ENCODE measurements at regions not wholly inside any gene's neighbourhood (a gene's known extent, or its start where the extent isn't known, plus 50 kb on each side); places are given as distances from the start of the nearest gene placed in this dataset.

DNA sequence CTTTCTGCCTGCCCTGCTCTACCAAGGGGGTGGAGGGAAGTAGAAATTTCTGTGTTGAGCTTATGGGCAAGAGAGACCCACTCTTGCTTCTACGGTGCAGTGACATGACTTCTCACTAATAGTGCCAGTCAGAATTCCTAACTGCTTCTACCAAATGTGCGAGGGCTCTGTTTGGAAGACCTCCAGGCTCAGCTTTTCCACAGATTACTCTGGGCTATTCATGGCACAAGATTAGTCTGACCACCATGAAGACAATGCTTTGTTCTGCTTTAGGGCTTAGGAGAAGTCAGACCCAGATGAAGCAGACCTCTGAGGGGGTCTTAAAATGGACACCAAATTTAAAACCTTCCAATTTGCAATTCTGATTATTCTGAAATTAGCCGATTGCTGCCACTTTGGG is 195.9 kb upstream of the TBC1D5 start:
- DNase-seq (ENCODE audit: low read depth): no peak
- TF ChIP-seq, protein P1, sequence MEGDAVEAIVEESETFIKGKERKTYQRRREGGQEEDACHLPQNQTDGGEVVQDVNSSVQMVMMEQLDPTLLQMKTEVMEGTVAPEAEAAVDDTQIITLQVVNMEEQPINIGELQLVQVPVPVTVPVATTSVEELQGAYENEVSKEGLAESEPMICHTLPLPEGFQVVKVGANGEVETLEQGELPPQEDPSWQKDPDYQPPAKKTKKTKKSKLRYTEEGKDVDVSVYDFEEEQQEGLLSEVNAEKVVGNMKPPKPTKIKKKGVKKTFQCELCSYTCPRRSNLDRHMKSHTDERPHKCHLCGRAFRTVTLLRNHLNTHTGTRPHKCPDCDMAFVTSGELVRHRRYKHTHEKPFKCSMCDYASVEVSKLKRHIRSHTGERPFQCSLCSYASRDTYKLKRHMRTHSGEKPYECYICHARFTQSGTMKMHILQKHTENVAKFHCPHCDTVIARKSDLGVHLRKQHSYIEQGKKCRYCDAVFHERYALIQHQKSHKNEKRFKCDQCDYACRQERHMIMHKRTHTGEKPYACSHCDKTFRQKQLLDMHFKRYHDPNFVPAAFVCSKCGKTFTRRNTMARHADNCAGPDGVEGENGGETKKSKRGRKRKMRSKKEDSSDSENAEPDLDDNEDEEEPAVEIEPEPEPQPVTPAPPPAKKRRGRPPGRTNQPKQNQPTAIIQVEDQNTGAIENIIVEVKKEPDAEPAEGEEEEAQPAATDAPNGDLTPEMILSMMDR (IDR thresholded peaks at IDR 0.05; ENCODE audit: insufficient read depth, low read length): no peak
- no peak overlapping the region for H3K4me3 ChIP-seq (ENCODE audit: low read depth, low read length)

DNA sequence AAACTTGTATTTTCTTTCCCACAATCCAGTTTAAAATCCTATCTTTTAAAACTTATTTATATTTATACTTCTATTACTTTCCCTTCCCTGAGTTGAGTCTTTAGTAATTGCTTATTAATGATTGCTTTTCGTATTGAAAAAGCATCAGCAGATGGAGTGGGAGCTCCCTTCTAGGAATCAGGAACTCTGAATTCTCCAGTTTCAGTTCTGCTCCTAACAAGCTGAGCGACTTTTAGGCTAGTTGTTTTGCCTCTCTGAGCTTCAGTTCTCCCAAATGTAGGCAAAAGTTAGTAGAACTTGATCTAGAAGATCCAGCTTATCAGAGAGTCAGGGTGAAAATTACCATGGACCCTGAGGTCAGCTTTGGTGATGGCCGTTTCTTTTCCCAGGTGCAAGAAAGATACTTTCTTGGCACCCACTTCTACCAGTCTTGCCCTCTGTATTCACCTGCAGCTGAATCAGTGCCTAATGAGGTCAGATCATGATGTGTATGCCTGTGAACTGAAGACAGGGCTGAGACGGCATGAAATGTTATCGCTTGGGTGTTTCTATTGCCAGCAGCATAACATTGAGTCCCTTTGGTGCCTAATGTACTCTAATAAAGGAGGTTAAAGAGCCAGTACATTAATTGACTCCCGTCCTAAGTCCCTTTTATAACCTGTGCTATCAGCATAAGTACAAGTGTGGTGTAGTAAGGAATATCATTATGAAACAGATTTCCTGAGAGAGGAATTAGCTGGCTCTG is 194.5 kb upstream of the TBC1D5 start:
- no peak for DNase-seq (ENCODE audit: low read depth)
- TF ChIP-seq, protein P1 (IDR thresholded peaks at IDR 0.05; ENCODE audit: insufficient read depth, low read length): no peak
- no peak overlapping the region for H3K4me3 ChIP-seq (ENCODE audit: low read depth, low read length)

DNA sequence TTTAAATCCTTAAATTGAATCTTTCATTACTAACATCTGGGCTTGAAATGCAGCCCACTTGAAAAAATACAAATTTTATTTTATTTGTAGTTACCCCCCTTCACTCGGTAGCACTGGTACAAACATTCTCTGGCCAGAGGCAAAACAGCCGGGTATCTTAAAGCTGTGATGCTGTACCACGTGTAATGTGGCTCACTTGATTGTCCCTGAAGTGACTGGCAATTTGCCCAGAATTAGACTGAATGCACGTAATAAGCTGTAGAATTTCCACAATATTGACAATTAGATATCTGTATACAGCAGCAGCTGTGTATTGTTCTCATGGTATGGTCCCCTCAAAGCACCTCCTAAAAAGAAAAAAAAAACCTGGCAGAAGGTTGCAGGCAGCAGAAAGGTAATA is 192.8 kb upstream of the TBC1D5 start:
- H3K4me3 ChIP-seq (ENCODE audit: low read depth, low read length): no peak overlapping the region
- TF ChIP-seq, protein P1 (IDR thresholded peaks at IDR 0.05; ENCODE audit: insufficient read depth, low read length): no peak
- no peak for DNase-seq (ENCODE audit: low read depth)

DNA sequence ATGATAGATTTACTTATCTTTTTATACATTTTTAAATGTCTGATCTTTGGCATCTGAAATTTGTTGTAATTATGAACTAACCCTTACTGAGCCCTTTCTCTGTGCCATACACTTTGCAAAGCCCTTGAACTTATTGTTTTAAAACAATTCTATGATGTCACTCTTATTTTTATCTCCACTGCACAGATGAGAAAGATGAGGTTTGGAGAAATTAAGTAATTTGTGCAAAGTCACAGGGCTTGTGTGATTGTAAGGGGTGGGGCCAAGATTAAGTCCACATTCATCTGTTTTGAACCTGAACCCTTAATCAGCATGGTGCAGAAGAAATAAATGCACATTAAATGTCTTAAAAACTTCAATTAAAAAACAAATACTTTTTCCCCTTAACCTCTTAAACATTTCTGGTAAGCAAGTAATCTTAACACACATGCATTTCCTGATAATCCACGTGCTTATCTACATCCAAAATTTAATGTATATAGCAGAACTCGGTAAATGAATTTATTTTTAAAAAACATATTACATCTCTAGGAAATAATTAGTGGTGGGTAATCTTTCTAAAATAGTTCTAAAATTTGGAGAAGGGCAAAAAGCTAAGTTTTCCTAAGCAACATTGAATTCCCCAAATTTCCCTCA is 189.8 kb upstream of the TBC1D5 start:
- H3K4me3 ChIP-seq (ENCODE audit: low read depth, low read length): no peak overlapping the region
- TF ChIP-seq, protein P1 (IDR thresholded peaks at IDR 0.05; ENCODE audit: insufficient read depth, low read length): no peak
- no peak for DNase-seq (ENCODE audit: low read depth)

DNA sequence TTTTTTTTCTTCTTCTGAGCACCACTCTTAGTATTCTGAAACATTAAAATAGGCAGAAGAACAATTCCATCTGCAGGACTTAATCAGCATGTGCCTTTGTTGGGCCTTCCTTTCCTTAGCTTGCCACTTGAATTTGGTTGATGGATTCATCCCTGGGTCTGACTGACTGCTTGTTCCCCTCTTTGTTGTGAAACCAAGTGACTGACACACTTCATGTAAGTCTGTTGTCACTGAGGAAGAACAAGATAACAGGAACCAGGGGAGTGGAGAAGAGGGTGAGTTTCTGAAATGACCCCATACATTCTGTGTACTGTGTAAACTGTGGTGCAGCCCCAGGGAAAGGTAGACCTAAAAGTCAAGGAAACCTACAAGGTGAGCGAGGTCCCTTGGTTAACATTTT is 188.7 kb upstream of the TBC1D5 start:
- no peak for DNase-seq (ENCODE audit: low read depth)
- H3K4me3 ChIP-seq (ENCODE audit: low read depth, low read length): no peak overlapping the region
- TF ChIP-seq, protein P1 (IDR thresholded peaks at IDR 0.05; ENCODE audit: insufficient read depth, low read length): no peak

GRCh38 chr3:17928502-17929145 is 186.2 kb upstream of the TBC1D5 start:
- no peak overlapping the region for H3K4me3 ChIP-seq (ENCODE audit: low read depth, low read length)
- no peak for DNase-seq (ENCODE audit: low read depth)
- TF ChIP-seq, protein P1 (IDR thresholded peaks at IDR 0.05; ENCODE audit: insufficient read depth, low read length): no peak
